C4-2B (cell line): ENCODE measurements at regions not wholly inside any gene's neighbourhood (a gene's known extent, or its start where the extent isn't known, plus 50 kb on each side); places are given as distances from the start of the nearest gene placed in this dataset.

Experiments used
- H3K27ac ChIP-seq: fragments of 450-650 bp; 2 replicates; pipeline ENCODE4 v1.5.1; 2017
- CTCF ChIP-seq: fragments of 450-650 bp; conservative IDR thresholded peaks from 2 replicates; pipeline ENCODE4 v1.5.1; 2017; ENCODE audit warnings: mild to moderate bottlenecking
- ZFX ChIP-seq: fragments of 450-650 bp; IDR thresholded peaks from 2 replicates; pipeline ENCODE4 v1.6.1; 2017

DNA sequence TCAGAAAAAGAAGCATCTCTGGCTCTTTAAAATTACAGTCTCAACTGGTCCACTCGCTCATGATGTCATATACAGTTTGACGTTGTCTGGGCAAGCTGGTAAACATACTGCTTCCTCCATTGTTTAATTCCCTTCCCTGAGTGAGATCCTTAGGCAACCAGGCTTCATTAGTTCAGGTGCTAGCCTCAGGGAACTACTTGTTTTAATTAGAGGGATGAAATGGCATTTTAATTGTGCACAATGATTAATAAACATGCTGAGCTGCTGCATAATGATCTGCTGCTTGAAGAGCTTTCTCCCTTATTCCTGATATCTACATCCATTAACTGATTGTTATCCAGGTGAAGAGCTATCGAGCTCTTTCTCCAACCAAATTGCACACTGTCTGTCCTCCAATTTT, 195.6 kb upstream of the ETAA1 start:
- TF ChIP-seq ZFX (no peak), CTCF (no peak)
- no peak overlapping the region for H3K27ac ChIP-seq

DNA sequence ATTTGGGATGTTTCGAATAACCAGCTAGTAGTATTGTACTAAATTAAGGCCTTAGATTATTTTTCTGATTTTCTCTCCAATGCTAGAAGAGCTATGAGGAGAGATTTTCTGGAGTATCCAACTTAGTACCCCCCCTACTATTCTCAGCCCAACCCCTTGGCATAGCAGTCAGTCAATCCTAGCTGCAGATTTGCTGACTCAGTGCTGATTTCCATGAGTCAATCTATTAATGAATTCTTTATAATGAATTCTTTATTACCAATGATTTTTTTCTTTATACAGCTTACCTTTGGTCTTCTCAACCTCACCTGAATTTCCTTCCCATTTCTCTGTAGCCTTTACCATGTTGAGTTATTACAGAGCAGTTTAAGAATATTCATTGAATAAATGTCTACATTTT, 192.8 kb upstream of the ETAA1 start:
- H3K27ac ChIP-seq: no peak overlapping the region
- TF ChIP-seq CTCF (no peak), ZFX (no peak)

GRCh38 chr2:67208887-67209500, 188.1 kb upstream of the ETAA1 start:
- no peak for TF ChIP-seq ZFX
- TF ChIP-seq CTCF: no peak
- no peak overlapping the region for H3K27ac ChIP-seq

GRCh38 chr2:67210430-67210829, 186.7 kb upstream of the ETAA1 start:
- no peak for TF ChIP-seq ZFX
- no peak; the same call in 1 of the 2 replicates for TF ChIP-seq CTCF

GRCh38 chr2:67212203-67212602, 184.9 kb upstream of the ETAA1 start:
- TF ChIP-seq ZFX (no peak), CTCF (no peak)
- H3K27ac ChIP-seq: no peak overlapping the region

More at GRCh38 chr2:67210430-67210829, 186.7 kb upstream of the ETAA1 start:
- H3K27ac ChIP-seq: no peak overlapping the region

DNA sequence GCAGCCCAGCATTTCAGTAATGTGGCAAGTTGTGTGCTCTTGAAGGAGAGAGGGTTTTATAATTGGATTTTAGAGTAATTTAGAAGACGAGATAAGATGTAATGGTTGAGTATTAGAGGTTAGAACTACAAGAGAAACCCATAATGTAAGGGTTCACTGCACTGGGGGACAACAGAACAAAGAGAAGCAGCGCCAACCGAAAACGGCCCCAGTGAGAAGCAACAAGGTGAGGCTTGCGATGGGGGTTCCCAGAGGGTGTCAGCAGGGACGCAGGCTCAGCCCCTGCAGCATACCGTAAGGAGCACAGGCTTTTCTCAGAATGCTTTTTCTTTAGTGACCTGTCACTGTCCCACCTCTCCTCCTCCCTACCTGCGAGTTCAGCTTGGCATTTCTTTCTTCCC, 183.9 kb upstream of the ETAA1 start:
- TF ChIP-seq ZFX (no peak), CTCF (no peak)

GRCh38 chr2:67213677-67214402, 183.3 kb upstream of the ETAA1 start:
- TF ChIP-seq ZFX (no peak), CTCF (no peak)
- no peak overlapping the region for H3K27ac ChIP-seq

More for the DNA sequence above, 183.9 kb upstream of the ETAA1 start:
- H3K27ac ChIP-seq: no peak overlapping the region
